Suprapubic skin (tissue), 4 donors: ENCODE measurements at regions not wholly inside any gene's neighbourhood (a gene's known extent, or its start where the extent isn't known, plus 50 kb on each side); places are given as distances from the start of the nearest gene placed in this dataset.

Experiments
- POLR2A ChIP-seq, 2 donors: fragments of 450-650 bp; IDR thresholded peaks; one replicate each; pipeline ENCODE4 v1.6.1; 2017; ENCODE audit warnings: antibody characterized with exemption in 2 of 2, mild to moderate bottlenecking in 2 of 2, moderate library complexity in 2 of 2
- POLR2AphosphoS5 ChIP-seq, 3 donors: sonication (generic); formaldehyde crosslinking; IDR thresholded peaks; one replicate each; pipeline ENCODE4 v1.6.1; 2017; ENCODE audit warnings: antibody characterized with exemption in 3 of 3
- TF ChIP-seq, protein P1 (sequence below), 2 donors: fragments of 200-600 bp in 1 of 2; fragments of 450-650 bp in 1 of 2; sonication (generic) in 1 of 2; IDR thresholded peaks; one replicate each; pipeline ENCODE4 v1.5.1; 2016 to 2019; ENCODE audit warnings: antibody characterized with exemption in 2 of 2, mild to moderate bottlenecking in 1 of 2, moderate library complexity in 1 of 2

DNA sequence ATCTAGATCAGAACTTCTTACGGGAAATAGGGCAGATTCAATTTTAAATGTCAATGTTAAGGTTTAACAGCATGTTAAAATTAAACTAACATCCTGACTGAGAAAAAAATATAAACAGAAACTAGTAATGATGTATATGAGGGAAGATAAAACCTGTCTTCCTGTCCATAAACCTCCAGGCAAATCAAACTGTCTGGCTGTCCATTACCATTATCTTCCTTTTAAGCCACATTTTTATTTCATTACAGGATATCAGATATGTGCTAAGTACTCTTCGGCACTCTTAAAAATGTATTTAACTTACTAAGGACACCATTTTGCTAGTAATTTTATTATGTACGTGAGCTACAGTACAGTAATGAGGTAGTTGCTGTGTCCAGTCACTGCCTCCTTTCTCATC is 1461.7 kb upstream of the ALCAM start:
- TF ChIP-seq POLR2AphosphoS5 (IDR thresholded peaks at IDR 0.05) = no peak
- TF ChIP-seq, protein P1, sequence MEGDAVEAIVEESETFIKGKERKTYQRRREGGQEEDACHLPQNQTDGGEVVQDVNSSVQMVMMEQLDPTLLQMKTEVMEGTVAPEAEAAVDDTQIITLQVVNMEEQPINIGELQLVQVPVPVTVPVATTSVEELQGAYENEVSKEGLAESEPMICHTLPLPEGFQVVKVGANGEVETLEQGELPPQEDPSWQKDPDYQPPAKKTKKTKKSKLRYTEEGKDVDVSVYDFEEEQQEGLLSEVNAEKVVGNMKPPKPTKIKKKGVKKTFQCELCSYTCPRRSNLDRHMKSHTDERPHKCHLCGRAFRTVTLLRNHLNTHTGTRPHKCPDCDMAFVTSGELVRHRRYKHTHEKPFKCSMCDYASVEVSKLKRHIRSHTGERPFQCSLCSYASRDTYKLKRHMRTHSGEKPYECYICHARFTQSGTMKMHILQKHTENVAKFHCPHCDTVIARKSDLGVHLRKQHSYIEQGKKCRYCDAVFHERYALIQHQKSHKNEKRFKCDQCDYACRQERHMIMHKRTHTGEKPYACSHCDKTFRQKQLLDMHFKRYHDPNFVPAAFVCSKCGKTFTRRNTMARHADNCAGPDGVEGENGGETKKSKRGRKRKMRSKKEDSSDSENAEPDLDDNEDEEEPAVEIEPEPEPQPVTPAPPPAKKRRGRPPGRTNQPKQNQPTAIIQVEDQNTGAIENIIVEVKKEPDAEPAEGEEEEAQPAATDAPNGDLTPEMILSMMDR (IDR thresholded peaks at IDR 0.05) = no peak
- no peak for TF ChIP-seq POLR2A (IDR thresholded peaks at IDR 0.05)
